ENCODE measurements at regions not wholly inside any gene's neighbourhood (a gene's known extent, or its start where the extent isn't known, plus 50 kb on each side); places are given as distances from the start of the nearest gene placed in this dataset.

DNA sequence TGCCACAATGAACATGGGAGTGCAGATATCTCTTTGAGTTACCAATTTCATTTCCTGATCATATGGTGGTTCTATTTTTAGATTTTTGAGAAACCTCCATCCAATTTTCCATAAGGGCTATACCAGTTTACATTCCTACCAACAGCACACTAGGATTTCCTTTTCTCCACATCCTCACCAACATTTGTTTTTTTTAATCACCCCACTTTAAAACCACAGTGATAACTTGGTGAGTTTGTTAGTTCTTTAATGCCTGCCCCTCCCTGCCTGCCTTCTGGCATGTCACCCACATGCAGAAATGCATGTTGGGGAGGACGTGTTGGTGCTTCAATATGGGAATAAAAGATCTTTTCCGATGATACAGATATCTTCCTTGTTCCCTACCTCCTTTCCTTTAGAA is 167.9 kb downstream of the CAND1 start:
- Histone ChIP-seq H3K4me3 (replicated peaks in 1 of 2; ENCODE audit: low read depth in 1 of 2, low read length in 2 of 2) (no peak overlapping the region), H3K27me3 (ENCODE audit: insufficient read depth, low read length) (no peaks in the 10 kb centered on the region), H3K9ac (ENCODE audit: low read length) (no peak overlapping the region), H3K9me3 (ENCODE audit: control insufficient read depth in 1 of 2, insufficient read depth in 1 of 2, low read depth in 1 of 2, low read length in 2 of 2) (no peaks in the 10 kb centered on the region), H3K4me2 (ENCODE audit: low read length) (no peak overlapping the region), H3K27ac (ENCODE audit: low read depth, low read length) (no peak overlapping the region), H3K9me2 (ENCODE audit: insufficient read depth) (no peaks in the 10 kb centered on the region), H3K36me3 (ENCODE audit: control insufficient read depth in 1 of 2, insufficient read depth in 2 of 2, low read length in 2 of 2) (no peaks in the 10 kb centered on the region), H2AFZ (ENCODE audit: low read depth, low read length, poor library complexity, severe bottlenecking) (no peak overlapping the region), H4K20me1 (ENCODE audit: insufficient read depth) (no peaks in the 10 kb centered on the region), H3K4me1 (ENCODE audit: control insufficient read depth in 1 of 2, insufficient read depth in 2 of 2, low read length in 2 of 2) (peaks cover 0 to 9% of the 10 kb centered on the region in 2 experiments; a peak in 1 of 4 replicates), H3K79me2 (ENCODE audit: insufficient read depth, low read length) (no peaks in the 10 kb centered on the region)
- TF ChIP-seq TCF7L2 (IDR thresholded peaks at IDR 0.05; ENCODE audit: borderline replicate concordance, extremely low read depth, insufficient read depth, insufficient read length) (no peak), POLR2AphosphoS5 (IDR thresholded peaks at IDR 0.05; ENCODE audit: low read depth, low read length) (no peak), SRF (IDR thresholded peaks at IDR 0.05; ENCODE audit: low read depth) (no peak)
- TF ChIP-seq, protein P1, sequence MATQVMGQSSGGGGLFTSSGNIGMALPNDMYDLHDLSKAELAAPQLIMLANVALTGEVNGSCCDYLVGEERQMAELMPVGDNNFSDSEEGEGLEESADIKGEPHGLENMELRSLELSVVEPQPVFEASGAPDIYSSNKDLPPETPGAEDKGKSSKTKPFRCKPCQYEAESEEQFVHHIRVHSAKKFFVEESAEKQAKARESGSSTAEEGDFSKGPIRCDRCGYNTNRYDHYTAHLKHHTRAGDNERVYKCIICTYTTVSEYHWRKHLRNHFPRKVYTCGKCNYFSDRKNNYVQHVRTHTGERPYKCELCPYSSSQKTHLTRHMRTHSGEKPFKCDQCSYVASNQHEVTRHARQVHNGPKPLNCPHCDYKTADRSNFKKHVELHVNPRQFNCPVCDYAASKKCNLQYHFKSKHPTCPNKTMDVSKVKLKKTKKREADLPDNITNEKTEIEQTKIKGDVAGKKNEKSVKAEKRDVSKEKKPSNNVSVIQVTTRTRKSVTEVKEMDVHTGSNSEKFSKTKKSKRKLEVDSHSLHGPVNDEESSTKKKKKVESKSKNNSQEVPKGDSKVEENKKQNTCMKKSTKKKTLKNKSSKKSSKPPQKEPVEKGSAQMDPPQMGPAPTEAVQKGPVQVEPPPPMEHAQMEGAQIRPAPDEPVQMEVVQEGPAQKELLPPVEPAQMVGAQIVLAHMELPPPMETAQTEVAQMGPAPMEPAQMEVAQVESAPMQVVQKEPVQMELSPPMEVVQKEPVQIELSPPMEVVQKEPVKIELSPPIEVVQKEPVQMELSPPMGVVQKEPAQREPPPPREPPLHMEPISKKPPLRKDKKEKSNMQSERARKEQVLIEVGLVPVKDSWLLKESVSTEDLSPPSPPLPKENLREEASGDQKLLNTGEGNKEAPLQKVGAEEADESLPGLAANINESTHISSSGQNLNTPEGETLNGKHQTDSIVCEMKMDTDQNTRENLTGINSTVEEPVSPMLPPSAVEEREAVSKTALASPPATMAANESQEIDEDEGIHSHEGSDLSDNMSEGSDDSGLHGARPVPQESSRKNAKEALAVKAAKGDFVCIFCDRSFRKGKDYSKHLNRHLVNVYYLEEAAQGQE (IDR thresholded peaks at IDR 0.05; ENCODE audit: low read depth), result no peak
- ATAC-seq (no peak), DNase-seq (ENCODE audit: low read depth, low spot score) (no peak)
- intact Hi-C loops (cut with micrococcal nuclease), result no loop called here
- ChIA-PET CTCF (no interaction called here), POLR2A (no interaction called here), RAD21 (ENCODE audit: low non-redundant PET in 1 of 2, low total read pairs in 2 of 2, uncharacterized antibody in 2 of 2, unreplicated experiment in 2 of 2) (no interaction called here)
- BruUV-seq (replicated peaks), result no TSS peak

GRCh38 chr12:67439611-67440010 is 170.5 kb downstream of the CAND1 start:
- Histone ChIP-seq H3K9ac (ENCODE audit: low read length) (no peak overlapping the region), H3K27me3 (ENCODE audit: insufficient read depth, low read length) (no peaks in the 10 kb centered on the region), H3K36me3 (ENCODE audit: control insufficient read depth in 1 of 2, insufficient read depth in 2 of 2, low read length in 2 of 2) (no peaks in the 10 kb centered on the region), H3K4me3 (replicated peaks in 1 of 2; ENCODE audit: low read depth in 1 of 2, low read length in 2 of 2) (no peak overlapping the region), H3K79me2 (ENCODE audit: insufficient read depth, low read length) (no peaks in the 10 kb centered on the region), H3K9me2 (ENCODE audit: insufficient read depth) (no peaks in the 10 kb centered on the region), H3K9me3 (ENCODE audit: control insufficient read depth in 1 of 2, insufficient read depth in 1 of 2, low read depth in 1 of 2, low read length in 2 of 2) (no peaks in the 10 kb centered on the region), H3K4me2 (ENCODE audit: low read length) (no peak overlapping the region), H4K20me1 (ENCODE audit: insufficient read depth) (no peaks in the 10 kb centered on the region), H3K4me1 (ENCODE audit: control insufficient read depth in 1 of 2, insufficient read depth in 2 of 2, low read length in 2 of 2) (0 out of 4 replicates have a peak, but pooled peaks cover 0 to 4% of the 10 kb centered on the region in 2 experiments), H2AFZ (ENCODE audit: low read depth, low read length, poor library complexity, severe bottlenecking) (no peak overlapping the region), H3K27ac (ENCODE audit: low read depth, low read length) (no peak overlapping the region)
- DNase-seq (ENCODE audit: low read depth, low spot score) (no peak), ATAC-seq (no peak)
- ChIA-PET POLR2A (no interaction called here), CTCF (no interaction called here), RAD21 (ENCODE audit: low non-redundant PET in 1 of 2, low total read pairs in 2 of 2, uncharacterized antibody in 2 of 2, unreplicated experiment in 2 of 2) (no interaction called here)
- no TSS peak for BruUV-seq (replicated peaks)
- intact Hi-C loops (cut with micrococcal nuclease), result loop anchor here (2.0 to 5.0 kb wide), 2 partner anchors 83 to 213 kb away; no protein-coding TSS in a partner anchor
- no peak for TF ChIP-seq JUND (IDR thresholded peaks at IDR 0.05)
- TF ChIP-seq FOSL1 (IDR thresholded peaks at IDR 0.05; ENCODE audit: low read depth), result no peak
- no peak for TF ChIP-seq CEBPB (IDR thresholded peaks at IDR 0.05; ENCODE audit: low read depth)
- TF ChIP-seq SIN3A (IDR thresholded peaks at IDR 0.05; ENCODE audit: low read depth), result no peak
- TF ChIP-seq EGR1 (IDR thresholded peaks at IDR 0.05; ENCODE audit: low read depth), result no peak
- no peak for TF ChIP-seq ELF1 (IDR thresholded peaks at IDR 0.05; ENCODE audit: borderline replicate concordance, low read depth)
- TF ChIP-seq POLR2AphosphoS5 (IDR thresholded peaks at IDR 0.05; ENCODE audit: low read depth, low read length), result no peak
- TF ChIP-seq YY1 (IDR thresholded peaks at IDR 0.05; ENCODE audit: extremely low read depth, insufficient replicate concordance, low read depth, low read length), result no peak
- TF ChIP-seq RAD21 (IDR thresholded peaks at IDR 0.05; ENCODE audit: low read depth), result no peak
- no peak for TF ChIP-seq EZH2 (IDR thresholded peaks at IDR 0.05)
- TF ChIP-seq CTCF (IDR thresholded peaks at IDR 0.05 in 2 of 3, conservative IDR thresholded peaks at IDR 0.05 in 1 of 3; ENCODE audit: borderline replicate concordance in 1 of 3, insufficient read depth in 1 of 3, low read depth in 2 of 3, low read length in 2 of 3), result no peak
- TF ChIP-seq EZH2phosphoT487 (IDR thresholded peaks at IDR 0.05; ENCODE audit: borderline replicate concordance), result no peak
